OCI-LY3 (cell line): ENCODE measurements at regions not wholly inside any gene's neighbourhood (a gene's known extent, or its start where the extent isn't known, plus 50 kb on each side); places are given as distances from the start of the nearest gene placed in this dataset.

Experiments
- H2AFZ ChIP-seq: fragments of 200-600, 300-600 bp; shearing (Covaris generic); 2 replicates; pipeline ENCODE4 v1.6.0; 2014; ENCODE audit warnings: antibody characterized with exemption, low read depth, low read length
- H3K27ac ChIP-seq: fragments of 200-600, 300-600 bp; sonication (generic); 2 replicates; pipeline ENCODE4 v1.5.1; 2014; ENCODE audit warnings: mild to moderate bottlenecking, low read length, moderate library complexity, mixed read lengths
- H3K27me3 ChIP-seq: fragments of 200-600, 300-600 bp; sonication (generic); 2 replicates; pipeline ENCODE4 v1.6.1; 2014; ENCODE audit warnings: low read depth, low read length, mixed read lengths
- H3K36me3 ChIP-seq: fragments of 200-600, 300-600 bp; sonication (generic); replicated peaks from 2 replicates; pipeline ENCODE3; 2014; ENCODE audit warnings: low read depth, low read length, mixed read lengths
- H3K4me1 ChIP-seq: fragments of 300-600, 200-600 bp; sonication (generic); 2 replicates; pipeline ENCODE4 v1.6.1; 2014; ENCODE audit warnings: low read length, mixed read lengths
- H3K4me2 ChIP-seq: fragments of 200-600, 300-600 bp; sonication (generic); 2 replicates; pipeline ENCODE4 v1.6.1; 2014; ENCODE audit warnings: low read length, mixed read lengths
- H3K4me3 ChIP-seq: fragments of 300-600, 200-600 bp; sonication (generic); 2 replicates; pipeline ENCODE4 v1.5.1; 2014; ENCODE audit warnings: antibody characterized with exemption, mild to moderate bottlenecking, low read length, moderate library complexity
- H3K79me2 ChIP-seq: fragments of 300-600, 200-600 bp; shearing (Covaris generic); 2 replicates; pipeline ENCODE4 v1.6.1; 2014; ENCODE audit warnings: mild to moderate bottlenecking, low read length, mixed read lengths
- H3K9ac ChIP-seq: fragments of 300-600, 200-600 bp; shearing (Covaris generic); 2 replicates; pipeline ENCODE4 v1.6.0; 2014; ENCODE audit warnings: mild to moderate bottlenecking, low read length, moderate library complexity
- H3K9me3 ChIP-seq: fragments of 200-600, 300-600 bp; shearing (Covaris generic); 2 replicates; pipeline ENCODE4 v1.6.1; 2014; ENCODE audit warnings: low read length, mixed read lengths; ENCODE audit not compliant: insufficient read depth
- H4K20me1 ChIP-seq: fragments of 200-600, 300-600 bp; sonication (generic); 2 replicates; pipeline ENCODE4 v1.6.1; 2016; ENCODE audit warnings: low read length, mixed read lengths; ENCODE audit not compliant: insufficient read depth
- CTCF ChIP-seq: fragments of 200-600, 300-600 bp; sonication (generic); IDR thresholded peaks from 2 replicates; pipeline ENCODE4 v1.5.1; 2014; ENCODE audit warnings: antibody characterized with exemption, low read length, low read depth
- EZH2phosphoT487 ChIP-seq: fragments of 200-600 bp; shearing (Covaris generic); IDR thresholded peaks from 2 replicates; pipeline ENCODE4 v1.6.1; 2018; ENCODE audit warnings: antibody characterized with exemption, mixed run types, low read depth

GRCh38 chr6:40671001-40671693 lies 84.0 kb upstream of the LRFN2 start:
- H2AFZ ChIP-seq = no peak overlapping the region
- no peak overlapping the region for H3K4me3 ChIP-seq
- H3K4me1 ChIP-seq = no peaks in the 10 kb centered on the region
- H3K79me2 ChIP-seq = no peaks in the 10 kb centered on the region
- no peaks in the 10 kb centered on the region for H4K20me1 ChIP-seq
- no peaks in the 10 kb centered on the region for H3K36me3 ChIP-seq
- no peak for TF ChIP-seq CTCF
- no peak for TF ChIP-seq EZH2phosphoT487
- H3K9me3 ChIP-seq = no peaks in the 10 kb centered on the region
- no peak overlapping the region for H3K27ac ChIP-seq
- no peak overlapping the region for H3K4me2 ChIP-seq
- H3K9ac ChIP-seq = no peak overlapping the region
- H3K27me3 ChIP-seq = peaks cover 17% of the 10 kb centered on the region

GRCh38 chr6:40669343-40669742 lies 82.2 kb upstream of the LRFN2 start:
- no peak overlapping the region for H3K4me2 ChIP-seq
- peaks cover 3% of the 10 kb centered on the region; the same call in 1 of the 2 replicates for H3K9me3 ChIP-seq
- no peak overlapping the region for H3K9ac ChIP-seq
- TF ChIP-seq CTCF (peak; percentile 28), EZH2phosphoT487 (no peak)
- no peaks in the 10 kb centered on the region for H4K20me1 ChIP-seq
- no peak overlapping the region for H3K4me3 ChIP-seq
- no peak overlapping the region for H2AFZ ChIP-seq
- no peaks in the 10 kb centered on the region for H3K79me2 ChIP-seq
- no peaks in the 10 kb centered on the region for H3K4me1 ChIP-seq
- H3K27me3 ChIP-seq = peaks cover 17% of the 10 kb centered on the region
- no peak overlapping the region for H3K27ac ChIP-seq
- no peaks in the 10 kb centered on the region for H3K36me3 ChIP-seq

- Histone ChIP-seq H2AFZ (no peak overlapping the region), H3K4me3 (no peak overlapping the region), H3K4me1 (no peaks in the 10 kb centered on the region), H3K4me2 (no peak overlapping the region), H3K27me3 (peaks cover 12% of the 10 kb centered on the region), H3K9ac (no peak overlapping the region), H4K20me1 (no peaks in the 10 kb centered on the region), H3K79me2 (no peaks in the 10 kb centered on the region), H3K27ac (no peak overlapping the region), H3K9me3 (peaks cover 3% of the 10 kb centered on the region; the same call in 1 of the 2 replicates), H3K36me3 (no peaks in the 10 kb centered on the region)
- TF ChIP-seq EZH2phosphoT487 (no peak), CTCF (no peak)
These were observed 81.0 kb upstream of the LRFN2 start for GRCh38 chr6:40668203-40668602.

- Histone ChIP-seq H3K4me1 (no peaks in the 10 kb centered on the region), H3K36me3 (no peaks in the 10 kb centered on the region), H3K27me3 (peaks cover 4% of the 10 kb centered on the region; the same call in 1 of the 2 replicates), H3K4me2 (no peak overlapping the region), H3K9me3 (peaks cover 3% of the 10 kb centered on the region; the same call in 1 of the 2 replicates), H4K20me1 (no peaks in the 10 kb centered on the region), H3K27ac (no peak overlapping the region), H3K79me2 (no peaks in the 10 kb centered on the region), H3K4me3 (no peak overlapping the region), H3K9ac (no peak overlapping the region), H2AFZ (no peak overlapping the region)
- no peak for TF ChIP-seq EZH2phosphoT487
- TF ChIP-seq CTCF = no peak
These were observed 79.4 kb upstream of the LRFN2 start for GRCh38 chr6:40666530-40666929.
